Pancreas (tissue), 10 donors: ENCODE measurements at regions not wholly inside any gene's neighbourhood (a gene's known extent, or its start where the extent isn't known, plus 50 kb on each side); places are given as distances from the start of the nearest gene placed in this dataset.

Source experiments
- ATAC-seq, 4 donors: fragments of 200-7000 bp; cut with Tn5 transposase; one replicate each; pipeline versions ENCODE4 v1.8.0 to v1.9.1; 2020; ENCODE audit warnings: mild to moderate bottlenecking in 4 of 4, moderate library complexity in 4 of 4
- DNase-seq, 6 donors: peaks; one replicate each; pipeline ENCODE4 v3.0.0-alpha.2; 2020
- FAIRE-seq: peaks from 2 replicates; lab custom pipeline; 2012; peaks lifted over from hg19 to GRCh38; lab: Jason Lieb, UNC
- H3K27ac ChIP-seq, 4 donors: fragments of 200-600 bp; sonication (generic); 1 replicate in 3 of 4; 2 replicates in 1 of 4; pipeline versions ENCODE4 v1.5.0 to v1.8.0; 2020
- H3K27me3 ChIP-seq, 4 donors: fragments of 200-600 bp; one replicate each; pipeline ENCODE4 v1.8.0; 2021
- H3K36me3 ChIP-seq, 3 donors: fragments of 200-600 bp; sonication (generic) in 1 of 3; one replicate each; pipeline versions ENCODE4 v1.5.0 to v1.8.0; 2020 to 2021
- H3K4me1 ChIP-seq, 3 donors: fragments of 200-600 bp; one replicate each; pipeline ENCODE4 v1.8.0; 2021
- H3K4me3 ChIP-seq, 4 donors: fragments of 200-600 bp; sonication (generic) in 2 of 4; one replicate each; pipeline versions ENCODE4 v1.5.0 to v1.8.0; 2020 to 2021
- H3K9me3 ChIP-seq, 4 donors: fragments of 200-600 bp; one replicate each; pipeline ENCODE4 v1.8.0; 2021
- CTCF ChIP-seq, 4 donors: fragments of 200-600 bp; sonication (generic) in 3 of 4; IDR thresholded peaks; one replicate each; pipeline versions ENCODE4 v1.5.0 to v1.8.0; 2021; ENCODE audit warnings: antibody characterized with exemption in 4 of 4
- WGBS, 2 donors: extraction: QIAGEN DNeasy Blood & Tissue Kit; methylation state at CpG; one replicate each; pipeline ENCODE4 v1.1.7; 2013; 5-methylcytosine and 5-hydroxymethylcytosine counted together
- intact Hi-C, 3 donors: fragments of 100-400 bp; cut with DNase I; formaldehyde crosslinking; loops; one replicate each; pipeline versions ENCODE4 v1.11.1 to v1.14.2; 2022
- donor health status: healthy with polysubstance abuse.
- donor health status: DM: no; HTN: no; CAD: no; lungs with moderate emphysema.
- donor health status: DM: no; HTN: no; CAD: no.
- donor health status: control.
- donor health status: control.
- donor health status: Bipolar disorder and iron deficiency.
- donor health status: DM: yes; HTN: yes; CAD: no.
- donor health status: DM: no; HTN: no; CAD: no.
- donor health status: DM: no; HTN: no; CAD: no.
- donor health status: DM: yes; HTN: yes; CAD: no.

- Histone ChIP-seq H3K4me3 (no peak overlapping the region), H3K27ac (no peak overlapping the region), H3K36me3 (no peaks in the 10 kb centered on the region), H3K27me3 (no peaks in the 10 kb centered on the region), H3K9me3 (no peaks in the 10 kb centered on the region), H3K4me1 (no peaks in the 10 kb centered on the region)
- WGBS, 2 donors, result 80 to 91% methylated on average over 2 of the region's 2 CpGs
- no peak for TF ChIP-seq CTCF (IDR thresholded peaks at IDR 0.05)
- no peak for ATAC-seq
- no peak for FAIRE-seq
- intact Hi-C loops, result no loop called here
- DNase-seq, result no peak
Observed at GRCh38 chr17:34416116-34416515, 53.1 kb upstream of the CCL1 start.

- Histone ChIP-seq H3K9me3 (no peaks in the 10 kb centered on the region), H3K4me3 (no peak overlapping the region), H3K36me3 (no peaks in the 10 kb centered on the region), H3K27me3 (peaks cover 0 to 3% (median 0%) of the 10 kb centered on the region in 4 donors), H3K4me1 (no peaks in the 10 kb centered on the region), H3K27ac (no peak overlapping the region)
- no peak for ATAC-seq
- no peak for TF ChIP-seq CTCF (IDR thresholded peaks at IDR 0.05)
- DNase-seq, result no peak
- intact Hi-C loops, result no loop called here
- 23 to 24% methylated on average over 6 of the region's 6 CpGs for WGBS, 2 donors
- no peak for FAIRE-seq
Observed at GRCh38 chr17:34414339-34414738, 51.3 kb upstream of the CCL1 start.

- DNase-seq (no peak), ATAC-seq (no peak), FAIRE-seq (no peak)
- Histone ChIP-seq H3K4me1 (no peaks in the 10 kb centered on the region), H3K4me3 (no peak overlapping the region), H3K36me3 (no peaks in the 10 kb centered on the region), H3K27me3 (peaks cover 0 to 4% (median 0%) of the 10 kb centered on the region in 4 donors), H3K27ac (no peak overlapping the region), H3K9me3 (no peaks in the 10 kb centered on the region)
- intact Hi-C loops, result no loop called here
- WGBS, 2 donors, result 36 to 39% methylated on average over 11 to 12 of the region's 12 CpGs
- TF ChIP-seq CTCF (IDR thresholded peaks at IDR 0.05), result no peak
Observed at GRCh38 chr17:34413443-34414119, 50.5 kb upstream of the CCL1 start.

- TF ChIP-seq CTCF (IDR thresholded peaks at IDR 0.05), result no peak
- intact Hi-C loops, result no loop called here
- WGBS, 2 donors, result 71 to 87% methylated on average over 3 of the region's 3 CpGs
- no peak for FAIRE-seq
- Histone ChIP-seq H3K4me1 (no peaks in the 10 kb centered on the region), H3K27ac (no peak overlapping the region), H3K9me3 (no peaks in the 10 kb centered on the region), H3K27me3 (peaks cover 0 to 4% (median 1%) of the 10 kb centered on the region in 4 donors), H3K36me3 (no peaks in the 10 kb centered on the region), H3K4me3 (no peak overlapping the region)
- no peak for DNase-seq
- ATAC-seq, result no peak
Observed at GRCh38 chr17:34412965-34413441, 50.0 kb upstream of the CCL1 start.
